ENCODE measurements at regions not wholly inside any gene's neighbourhood (a gene's known extent, or its start where the extent isn't known, plus 50 kb on each side); places are given as distances from the start of the nearest gene placed in this dataset.

GRCh38 chr2:858646-859045, 92.0 kb upstream of the SNTG2 start:
- DNase-seq, result no peak

GRCh38 chr2:857937-858336, 92.7 kb upstream of the SNTG2 start:
- no peak for DNase-seq

- no peak for DNase-seq
Measured at GRCh38 chr2:857081-857480, 93.6 kb upstream of the SNTG2 start.

- DNase-seq, result no peak
Measured at GRCh38 chr2:856456-856855, 94.2 kb upstream of the SNTG2 start.

GRCh38 chr2:856041-856440, 94.6 kb upstream of the SNTG2 start:
- no peak for DNase-seq

GRCh38 chr2:855177-855576, 95.5 kb upstream of the SNTG2 start:
- no peak for DNase-seq

GRCh38 chr2:854460-854859, 96.2 kb upstream of the SNTG2 start:
- no peak for DNase-seq

GRCh38 chr2:853203-853870, 97.3 kb upstream of the SNTG2 start:
- no peak for DNase-seq

GRCh38 chr2:852168-852567, 98.5 kb upstream of the SNTG2 start:
- no peak for DNase-seq

GRCh38 chr2:851680-852079, 99.0 kb upstream of the SNTG2 start:
- DNase-seq, result no peak

- no peak for DNase-seq
Measured at GRCh38 chr2:851078-851477, 99.6 kb upstream of the SNTG2 start.

- no peak for DNase-seq
Measured at GRCh38 chr2:850429-850828, 100.2 kb upstream of the SNTG2 start.

GRCh38 chr2:848099-848498, 102.5 kb upstream of the SNTG2 start:
- no peak for DNase-seq

GRCh38 chr2:847669-848068, 103.0 kb upstream of the SNTG2 start:
- no peak for DNase-seq

GRCh38 chr2:844715-845114, 105.9 kb upstream of the SNTG2 start:
- no peak for DNase-seq

- no peak for DNase-seq
Measured at GRCh38 chr2:842151-842803, 108.4 kb upstream of the SNTG2 start.

- no peak for DNase-seq
Measured at GRCh38 chr2:841036-841435, 109.6 kb upstream of the SNTG2 start.

- DNase-seq, result no peak
Measured at GRCh38 chr2:834233-834632, 116.4 kb upstream of the SNTG2 start.

GRCh38 chr2:833180-833579, 117.5 kb upstream of the SNTG2 start:
- no peak for DNase-seq

- no peak for DNase-seq
Measured at GRCh38 chr2:832635-833034, 118.0 kb upstream of the SNTG2 start.

- no peak for DNase-seq
Measured at GRCh38 chr2:831622-832021, 119.0 kb upstream of the SNTG2 start.

- no peak for DNase-seq
Measured at GRCh38 chr2:831225-831536, 119.5 kb upstream of the SNTG2 start.

- no peak for DNase-seq
Measured at GRCh38 chr2:830419-831224, 120.0 kb upstream of the SNTG2 start.

GRCh38 chr2:829047-829446, 121.6 kb upstream of the SNTG2 start:
- DNase-seq, result no peak
